OCI-LY7 (cell line): ENCODE measurements at regions not wholly inside any gene's neighbourhood (a gene's known extent, or its start where the extent isn't known, plus 50 kb on each side); places are given as distances from the start of the nearest gene placed in this dataset.

Experiments
- CTCF ChIP-seq: fragments of 200-600 bp; sonication (generic); conservative IDR thresholded peaks from 2 replicates; pipeline ENCODE4 v1.5.1; 2014; ENCODE audit warnings: mild to moderate bottlenecking, antibody characterized with exemption, low read length, moderate library complexity, mixed read lengths
- EZH2phosphoT487 ChIP-seq: fragments of 200-600 bp; sonication (generic); IDR thresholded peaks from 2 replicates; pipeline ENCODE4 v1.6.1; 2018; ENCODE audit warnings: low read depth, borderline replicate concordance, mild to moderate bottlenecking, mixed run types, antibody characterized with exemption, low read length, moderate library complexity, mixed read lengths

DNA sequence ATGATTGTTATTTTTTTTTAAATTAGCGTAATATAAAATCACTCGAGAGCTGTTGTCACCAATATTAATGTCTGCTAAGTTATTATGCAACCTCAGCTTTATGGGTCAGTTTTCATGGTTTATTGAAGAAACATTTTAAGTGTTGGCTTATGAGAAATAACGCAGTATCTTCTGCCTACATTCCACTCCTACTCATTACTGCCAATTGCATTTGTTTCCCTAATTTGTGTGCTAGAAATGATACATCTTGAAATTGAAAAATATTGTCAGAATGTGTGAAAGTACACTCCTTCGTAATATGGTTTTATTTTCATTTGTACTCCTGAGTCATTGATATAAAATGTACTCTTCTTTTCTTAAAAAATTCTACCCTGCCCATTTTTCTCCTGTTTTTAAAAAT, 333.3 kb upstream of the HSF2 start:
- TF ChIP-seq CTCF = no peak
- no peak for TF ChIP-seq EZH2phosphoT487
